ENCODE measurements at regions not wholly inside any gene's neighbourhood (a gene's known extent, or its start where the extent isn't known, plus 50 kb on each side); places are given as distances from the start of the nearest gene placed in this dataset.

- no peak for TF ChIP-seq CCAR2 (optimal IDR thresholded peaks at IDR 0.05; ENCODE audit: low read depth, low read length)
- no peak for TF ChIP-seq ZNF124 (CRISPR knock-in tag; IDR thresholded peaks at IDR 0.05)
- no peak for TF ChIP-seq RNF219 (CRISPR knock-in tag; IDR thresholded peaks at IDR 0.05)
- no peak for TF ChIP-seq CTCF (CRISPR knock-in tag; IDR thresholded peaks at IDR 0.05)
- TF ChIP-seq ATF7 (IDR thresholded peaks at IDR 0.05): no peak
- TF ChIP-seq ATF7 (CRISPR knock-in tag; IDR thresholded peaks at IDR 0.05): no peak
These were observed 379.8 kb downstream of the TBC1D4 start for GRCh38 chr13:75102001-75102716.
